Trophoblast cell (in vitro differentiated cells and primary cell): ENCODE measurements at regions not wholly inside any gene's neighbourhood (a gene's known extent, or its start where the extent isn't known, plus 50 kb on each side); places are given as distances from the start of the nearest gene placed in this dataset.

Experiments used
- DNase-seq, 2 donors: peaks; one replicate each; pipeline ENCODE4 v3.0.0-alpha.2; 2016
- H2AFZ ChIP-seq: 2 replicates; pipeline ENCODE4 v1.6.1; 2013; ENCODE audit warnings: low read length, moderate library complexity, mild to moderate bottlenecking; ENCODE audit not compliant: insufficient read depth, poor library complexity
- H2AK5ac ChIP-seq: 2 replicates; pipeline ENCODE4 v1.6.1; 2013; ENCODE audit warnings: mild to moderate bottlenecking, low read length
- H2BK120ac ChIP-seq: 2 replicates; pipeline ENCODE4 v1.6.1; 2013; ENCODE audit warnings: low read length, mild to moderate bottlenecking, moderate library complexity; ENCODE audit not compliant: insufficient read depth, poor library complexity
- H2BK12ac ChIP-seq: 2 replicates; pipeline ENCODE4 v1.6.1; 2013; ENCODE audit warnings: mild to moderate bottlenecking, low read length, moderate library complexity
- H2BK5ac ChIP-seq: 2 replicates; pipeline ENCODE4 v1.6.1; 2013; ENCODE audit warnings: low read length, low read depth, moderate library complexity, mild to moderate bottlenecking; ENCODE audit not compliant: poor library complexity
- H3K14ac ChIP-seq: 2 replicates; pipeline ENCODE4 v1.6.1; 2013; ENCODE audit warnings: mild to moderate bottlenecking, low read length
- H3K18ac ChIP-seq: 2 replicates; pipeline ENCODE4 v1.6.1; 2013; ENCODE audit warnings: mild to moderate bottlenecking, low read length
- H3K23ac ChIP-seq: 2 replicates; pipeline ENCODE4 v1.6.1; 2013; ENCODE audit warnings: low read length
- H3K27ac ChIP-seq: 2 replicates; pipeline ENCODE4 v1.5.1; 2013; ENCODE audit warnings: low read depth, mild to moderate bottlenecking, inconsistent platforms, low read length, moderate library complexity
- H3K27me3 ChIP-seq: 2 replicates; pipeline ENCODE4 v1.6.1; 2013; ENCODE audit warnings: inconsistent platforms, mild to moderate bottlenecking, low read length, moderate library complexity; ENCODE audit not compliant: insufficient read depth
- H3K36me3 ChIP-seq, 2 experiments: 1 replicate in 1 of 2; 2 replicates in 1 of 2; pipeline ENCODE4 v1.6.1; 2013; ENCODE audit warnings: low read length in 2 of 2, mild to moderate bottlenecking in 2 of 2, moderate library complexity in 1 of 2; ENCODE audit not compliant: insufficient read depth in 2 of 2, control insufficient read depth in 1 of 2
- H3K4ac ChIP-seq: 2 replicates; pipeline ENCODE4 v1.6.1; 2013; ENCODE audit warnings: low read depth, mild to moderate bottlenecking, low read length, moderate library complexity
- H3K4me1 ChIP-seq, 2 experiments: 1 replicate in 1 of 2; 2 replicates in 1 of 2; pipeline ENCODE4 v1.6.1; 2013; ENCODE audit warnings: low read length in 2 of 2, mild to moderate bottlenecking in 2 of 2, moderate library complexity in 1 of 2; ENCODE audit not compliant: insufficient read depth in 2 of 2, control insufficient read depth in 1 of 2
- H3K4me2 ChIP-seq: 2 replicates; pipeline ENCODE4 v1.6.1; 2013; ENCODE audit warnings: inconsistent platforms, mild to moderate bottlenecking, low read length, moderate library complexity
- H3K4me3 ChIP-seq: 2 replicates; pipeline ENCODE4 v1.5.1; 2013; ENCODE audit warnings: mild to moderate bottlenecking, low read depth, low read length, inconsistent platforms
- H3K79me1 ChIP-seq: one replicate; pipeline ENCODE4 v1.6.1; 2013; ENCODE audit warnings: low read length
- H3K79me2 ChIP-seq: 2 replicates; pipeline ENCODE4 v1.6.1; 2013; ENCODE audit warnings: low read length, mild to moderate bottlenecking; ENCODE audit not compliant: control insufficient read depth, insufficient read depth, poor library complexity
- H3K9ac ChIP-seq: 2 replicates; pipeline ENCODE4 v1.6.1; 2013; ENCODE audit warnings: mild to moderate bottlenecking, low read length
- H3K9me3 ChIP-seq: 2 replicates; pipeline ENCODE4 v1.6.1; 2013; ENCODE audit warnings: low read depth, mild to moderate bottlenecking, control low read depth, inconsistent platforms, low read length; ENCODE audit not compliant: insufficient read depth
- H4K12ac ChIP-seq: 2 replicates; pipeline ENCODE4 v1.6.1; 2013; ENCODE audit warnings: low read depth, mild to moderate bottlenecking, low read length, moderate library complexity
- H4K8ac ChIP-seq: 2 replicates; pipeline ENCODE4 v1.6.1; 2013; ENCODE audit warnings: low read depth, mild to moderate bottlenecking, low read length, moderate library complexity
- H4K91ac ChIP-seq: one replicate; pipeline ENCODE4 v1.6.1; 2013; ENCODE audit warnings: low read depth, mild to moderate bottlenecking, low read length, moderate library complexity

GRCh38 chr6:18314317-18314997 lies 50.1 kb upstream of the DEK start:
- no peak overlapping the region for H4K91ac ChIP-seq

More at GRCh38 chr6:18314317-18314997, 50.1 kb upstream of the DEK start:
- no peak overlapping the region for H2BK5ac ChIP-seq
- no peak overlapping the region for H3K27ac ChIP-seq
- H3K36me3 ChIP-seq, result no peaks in the 10 kb centered on the region
- H3K4me1 ChIP-seq, result no peaks in the 10 kb centered on the region
- H3K9ac ChIP-seq, result no peak overlapping the region
- no peak overlapping the region for H3K4ac ChIP-seq
- no peak overlapping the region for H3K14ac ChIP-seq
- no peaks in the 10 kb centered on the region for H3K79me1 ChIP-seq
- H2AK5ac ChIP-seq, result no peak overlapping the region
- no peak overlapping the region for H3K4me2 ChIP-seq
- no peak for DNase-seq
- H2BK12ac ChIP-seq, result no peak overlapping the region
- H3K79me2 ChIP-seq, result no peaks in the 10 kb centered on the region
- peaks cover 2% of the 10 kb centered on the region for H3K9me3 ChIP-seq
- H4K8ac ChIP-seq, result no peak overlapping the region
- H3K4me3 ChIP-seq, result no peak overlapping the region
- H2AFZ ChIP-seq, result no peak overlapping the region
- H3K23ac ChIP-seq, result no peak overlapping the region
- no peak overlapping the region for H4K12ac ChIP-seq
- no peak overlapping the region for H2BK120ac ChIP-seq
- H3K27me3 ChIP-seq, result no peaks in the 10 kb centered on the region
- no peak overlapping the region for H3K18ac ChIP-seq
